ENCODE measurements at regions not wholly inside any gene's neighbourhood (a gene's known extent, or its start where the extent isn't known, plus 50 kb on each side); places are given as distances from the start of the nearest gene placed in this dataset.

DNA sequence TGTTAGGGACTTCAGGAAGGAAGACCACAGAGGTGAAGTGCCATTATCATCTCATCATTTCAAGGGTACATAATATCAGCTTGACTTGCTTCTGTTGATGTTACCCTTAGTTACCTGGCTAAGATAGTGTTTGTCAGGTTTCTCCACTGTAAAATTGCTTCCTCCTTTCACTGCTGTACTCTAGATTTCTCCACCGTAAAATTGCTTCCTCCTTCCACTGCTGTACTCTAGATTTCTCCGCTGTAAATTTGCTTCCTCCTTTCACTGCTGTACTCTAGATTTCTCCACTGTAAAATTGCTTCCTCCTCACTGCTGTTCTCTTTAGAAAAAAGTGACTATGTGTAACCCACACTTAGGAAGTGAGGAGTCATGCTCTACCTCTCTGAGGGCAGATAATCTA, 1460.3 kb downstream of the SUCLG1 start:
- TF ChIP-seq EZH2 (IDR thresholded peaks at IDR 0.05; ENCODE audit: low read length, unreplicated experiment) (no peak), EZH2phosphoT487 (IDR thresholded peaks at IDR 0.05; ENCODE audit: borderline replicate concordance, low read length) (no peak), CTCF (conservative IDR thresholded peaks at IDR 0.05; ENCODE audit: low read depth, low read length) (no peak)
- ATAC-seq (no peak), DNase-seq (no peak)
- Histone ChIP-seq H3K27ac (ENCODE audit: low read length) (no peak overlapping the region), H3F3A (ENCODE audit: low read length, unreplicated experiment) (peaks cover 3% of the 10 kb centered on the region), H3K4me2 (ENCODE audit: low read length) (no peak overlapping the region), H3K9ac (ENCODE audit: low read length) (no peak overlapping the region), H2AFZ (ENCODE audit: low read length) (no peak overlapping the region), H3K79me2 (ENCODE audit: low read length) (no peaks in the 10 kb centered on the region), H3K36me3 (ENCODE audit: low read depth, low read length) (no peaks in the 10 kb centered on the region), H3K9me2 (replicated peaks; ENCODE audit: low read length) (no peaks in the 10 kb centered on the region), H3K9me3 (ENCODE audit: low read length) (no peaks in the 10 kb centered on the region), H3K27me3 (ENCODE audit: low read length) (no peaks in the 10 kb centered on the region), H4K20me1 (ENCODE audit: low read length) (no peaks in the 10 kb centered on the region), H3K4me3 (ENCODE audit: low read length) (no peak overlapping the region), H3K4me1 (ENCODE audit: insufficient read depth, low read length) (peaks cover 25% of the 10 kb centered on the region)
- CTCF ChIA-PET = no interaction called here
- intact Hi-C loops (cut with micrococcal nuclease) = loop anchor here (10.0 kb wide), 2 partner anchors 254 to 654 kb away; no protein-coding TSS in a partner anchor
- no TSS peak for BruUV-seq (replicated peaks)
- POLR2A ChIA-PET (ENCODE audit: unreplicated experiment) = no interaction called here

DNA sequence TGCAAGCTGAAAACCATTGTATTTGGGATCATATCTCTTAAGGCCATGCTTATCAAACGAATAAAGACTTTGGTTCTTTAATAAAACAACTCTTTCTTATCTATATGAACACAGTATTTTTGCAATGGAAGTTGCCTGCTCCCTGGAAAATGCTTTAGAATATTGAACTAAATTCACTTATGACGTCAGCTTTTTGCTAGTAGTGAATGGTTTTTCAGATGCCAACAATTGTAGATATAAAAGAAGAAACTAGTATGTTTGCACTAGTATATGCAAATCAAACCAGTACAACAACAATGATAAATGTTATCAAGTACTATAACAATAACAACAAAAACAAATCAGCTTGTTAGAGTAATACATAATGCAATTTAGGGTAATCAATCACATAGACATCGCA, 1462.9 kb downstream of the SUCLG1 start:
- no TSS peak for BruUV-seq (replicated peaks)
- H3K4me1 ChIP-seq (ENCODE audit: insufficient read depth, low read length) = peaks cover 39% of the 10 kb centered on the region
- H3K79me2 ChIP-seq (ENCODE audit: low read length) = no peaks in the 10 kb centered on the region
- H3F3A ChIP-seq (ENCODE audit: low read length, unreplicated experiment) = peaks cover 3% of the 10 kb centered on the region
- DNase-seq = no peak
- H3K36me3 ChIP-seq (ENCODE audit: low read depth, low read length) = no peaks in the 10 kb centered on the region
- ChIA-PET CTCF (no interaction called here), POLR2A (ENCODE audit: unreplicated experiment) (no interaction called here)
- H3K4me2 ChIP-seq (ENCODE audit: low read length) = peak overlapping the region; percentile 18; the same call in 1 of the 2 replicates
- no peak for ATAC-seq
- TF ChIP-seq CTCF (conservative IDR thresholded peaks at IDR 0.05; ENCODE audit: low read depth, low read length) = no peak
- no peak for TF ChIP-seq EZH2phosphoT487 (IDR thresholded peaks at IDR 0.05; ENCODE audit: borderline replicate concordance, low read length)
- TF ChIP-seq EZH2 (IDR thresholded peaks at IDR 0.05; ENCODE audit: low read length, unreplicated experiment) = no peak
- H3K9me3 ChIP-seq (ENCODE audit: low read length) = no peaks in the 10 kb centered on the region
- H3K4me3 ChIP-seq (ENCODE audit: low read length) = no peak overlapping the region
- H3K9ac ChIP-seq (ENCODE audit: low read length) = no peak overlapping the region
- H2AFZ ChIP-seq (ENCODE audit: low read length) = no peak overlapping the region
- H4K20me1 ChIP-seq (ENCODE audit: low read length) = no peaks in the 10 kb centered on the region
- H3K9me2 ChIP-seq (replicated peaks; ENCODE audit: low read length) = no peaks in the 10 kb centered on the region
- intact Hi-C loops (cut with micrococcal nuclease) = loop anchor here (10.0 kb wide), 2 partner anchors 251 to 651 kb away; no protein-coding TSS in a partner anchor
- no peaks in the 10 kb centered on the region for H3K27me3 ChIP-seq (ENCODE audit: low read length)
- no peak overlapping the region for H3K27ac ChIP-seq (ENCODE audit: low read length)

DNA sequence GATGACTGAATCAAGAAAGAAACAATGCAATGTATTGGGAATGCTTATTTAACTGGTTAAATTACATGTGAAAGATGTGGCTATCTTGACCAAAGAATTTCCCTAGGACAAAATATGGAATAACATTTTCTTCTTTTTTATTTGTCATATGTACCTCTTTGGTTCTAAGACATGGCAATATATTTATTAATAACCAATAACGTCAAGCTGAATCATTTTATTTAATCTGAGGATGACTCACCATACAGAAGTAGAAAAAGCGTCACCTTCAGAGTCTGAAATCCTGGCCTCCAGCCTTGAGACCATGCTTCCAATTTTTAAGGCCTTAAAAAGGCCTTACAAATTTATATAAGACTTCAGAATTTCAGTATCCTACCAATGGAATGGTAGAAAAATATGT, 1464.9 kb downstream of the SUCLG1 start:
- TF ChIP-seq EZH2phosphoT487 (IDR thresholded peaks at IDR 0.05; ENCODE audit: borderline replicate concordance, low read length) = no peak
- no peak for TF ChIP-seq EZH2 (IDR thresholded peaks at IDR 0.05; ENCODE audit: low read length, unreplicated experiment)
- no peak for TF ChIP-seq CTCF (conservative IDR thresholded peaks at IDR 0.05; ENCODE audit: low read depth, low read length)
- no TSS peak for BruUV-seq (replicated peaks)
- DNase-seq = peak; percentile 77
- Histone ChIP-seq H4K20me1 (ENCODE audit: low read length) (no peaks in the 10 kb centered on the region), H3K36me3 (ENCODE audit: low read depth, low read length) (no peaks in the 10 kb centered on the region), H3K4me2 (ENCODE audit: low read length) (peak overlapping the region; percentile 84), H3K27me3 (ENCODE audit: low read length) (no peaks in the 10 kb centered on the region), H3K9me2 (replicated peaks; ENCODE audit: low read length) (no peaks in the 10 kb centered on the region), H3K4me3 (ENCODE audit: low read length) (peak overlapping the region; percentile 48), H3K79me2 (ENCODE audit: low read length) (no peaks in the 10 kb centered on the region), H3F3A (ENCODE audit: low read length, unreplicated experiment) (peaks cover 3% of the 10 kb centered on the region), H3K4me1 (ENCODE audit: insufficient read depth, low read length) (peaks cover 39% of the 10 kb centered on the region), H3K27ac (ENCODE audit: low read length) (peak overlapping the region; percentile 98), H2AFZ (ENCODE audit: low read length) (no peak overlapping the region), H3K9ac (ENCODE audit: low read length) (peak overlapping the region; percentile 73), H3K9me3 (ENCODE audit: low read length) (no peaks in the 10 kb centered on the region)
- intact Hi-C loops (cut with micrococcal nuclease) = loop anchor here (5.0 to 10.0 kb wide), 3 partner anchors 128 to 649 kb away; no protein-coding TSS in a partner anchor
- CTCF ChIA-PET = no interaction called here
- ATAC-seq = peak; percentile 47
- POLR2A ChIA-PET (ENCODE audit: unreplicated experiment) = interaction anchor here (0.7 kb wide), 1 partner anchor 10 kb away, joined by 3 read pairs; no protein-coding TSS in a partner anchor
